KMS-11 (cell line): ENCODE measurements at regions not wholly inside any gene's neighbourhood (a gene's known extent, or its start where the extent isn't known, plus 50 kb on each side); places are given as distances from the start of the nearest gene placed in this dataset.
"Not testable (repeated sequence)": the region's sequence is repeated elsewhere in the genome, so short reads cannot be mapped to it uniquely, and the experiment has no call there.

Experiments
- H2AFZ ChIP-seq: fragments of 200-600 bp; sonication (generic); 2 replicates; pipeline ENCODE4 v1.6.1; 2016; ENCODE audit warnings: antibody characterized with exemption, mixed run types, low read depth
- H3K27ac ChIP-seq: fragments of 200-600 bp; sonication (generic); 2 replicates; pipeline ENCODE4 v1.6.1; 2016; ENCODE audit warnings: mild to moderate bottlenecking, mixed run types
- H3K27me3 ChIP-seq: fragments of 200-600 bp; sonication (generic); 2 replicates; pipeline ENCODE4 v1.6.1; 2017; ENCODE audit warnings: mild to moderate bottlenecking, low read depth, mixed run types, moderate library complexity; ENCODE audit not compliant: insufficient read depth
- H3K36me3 ChIP-seq: fragments of 200-600 bp; sonication (generic); 2 replicates; pipeline ENCODE4 v1.6.1; 2017; ENCODE audit warnings: mild to moderate bottlenecking, mixed run types; ENCODE audit not compliant: insufficient read depth
- H3K4me1 ChIP-seq: fragments of 200-600 bp; sonication (generic); 2 replicates; pipeline ENCODE4 v1.6.1; 2016; ENCODE audit warnings: mild to moderate bottlenecking, low read depth, mixed run types; ENCODE audit not compliant: poor library complexity, severe bottlenecking
- H3K4me2 ChIP-seq: fragments of 200-600 bp; sonication (generic); 2 replicates; pipeline ENCODE4 v1.7.0; 2016; ENCODE audit warnings: mild to moderate bottlenecking, mixed run types
- H3K4me3 ChIP-seq: fragments of 200-600 bp; sonication (generic); IDR thresholded peaks from 2 replicates; pipeline ENCODE4 v1.6.1; 2017; ENCODE audit warnings: low read depth, low read length, mixed read lengths; ENCODE audit not compliant: insufficient read depth
- H3K79me2 ChIP-seq: fragments of 200-600 bp; sonication (generic); 2 replicates; pipeline ENCODE4 v1.6.1; 2016; ENCODE audit warnings: low read depth, mixed run types; ENCODE audit not compliant: insufficient read depth
- H3K9ac ChIP-seq: fragments of 200-600 bp; sonication (generic); 2 replicates; pipeline ENCODE4 v1.6.1; 2016; ENCODE audit warnings: mild to moderate bottlenecking, mixed run types
- H4K20me1 ChIP-seq: fragments of 200-600 bp; sonication (generic); 2 replicates; pipeline ENCODE4 v1.6.1; 2016; ENCODE audit warnings: mild to moderate bottlenecking, mixed run types; ENCODE audit not compliant: insufficient read depth
- TF ChIP-seq, protein P1 (sequence below): fragments of 200-600 bp; sonication (generic); conservative IDR thresholded peaks from 2 replicates; pipeline ENCODE4 v1.6.1; 2017; ENCODE audit warnings: low read depth, mild to moderate bottlenecking, antibody characterized with exemption, low read length, moderate library complexity, mixed read lengths

DNA sequence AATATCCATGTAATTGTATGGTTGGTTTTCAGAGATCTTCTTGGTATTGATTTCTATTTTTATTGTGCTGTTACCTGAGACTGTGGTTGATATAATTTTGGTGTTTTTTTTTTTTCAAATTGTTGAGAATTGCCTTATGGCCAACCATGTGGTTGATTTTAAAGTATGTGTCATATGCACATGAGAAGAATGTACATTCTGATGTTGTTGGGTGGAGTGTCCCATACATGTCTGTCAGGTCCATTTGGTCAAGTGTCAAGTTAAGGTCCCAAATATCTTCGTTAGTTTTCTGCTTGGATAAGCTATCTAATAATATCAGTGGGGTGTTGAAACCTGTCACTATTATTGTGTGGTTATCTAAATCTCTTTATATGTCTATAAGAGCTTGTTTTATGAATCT lies 160.0 kb upstream of the ITGA1 start:
- Histone ChIP-seq H3K4me3 (no peak overlapping the region), H4K20me1 (no peaks in the 10 kb centered on the region), H3K79me2 (no peaks in the 10 kb centered on the region), H3K4me2 (no peak overlapping the region), H3K4me1 (no peaks in the 10 kb centered on the region), H3K36me3 (no peaks in the 10 kb centered on the region), H2AFZ (no peak overlapping the region), H3K9ac (no peak overlapping the region), H3K27me3 (no peaks in the 10 kb centered on the region), H3K27ac (no peak overlapping the region)
- TF ChIP-seq, protein P1, sequence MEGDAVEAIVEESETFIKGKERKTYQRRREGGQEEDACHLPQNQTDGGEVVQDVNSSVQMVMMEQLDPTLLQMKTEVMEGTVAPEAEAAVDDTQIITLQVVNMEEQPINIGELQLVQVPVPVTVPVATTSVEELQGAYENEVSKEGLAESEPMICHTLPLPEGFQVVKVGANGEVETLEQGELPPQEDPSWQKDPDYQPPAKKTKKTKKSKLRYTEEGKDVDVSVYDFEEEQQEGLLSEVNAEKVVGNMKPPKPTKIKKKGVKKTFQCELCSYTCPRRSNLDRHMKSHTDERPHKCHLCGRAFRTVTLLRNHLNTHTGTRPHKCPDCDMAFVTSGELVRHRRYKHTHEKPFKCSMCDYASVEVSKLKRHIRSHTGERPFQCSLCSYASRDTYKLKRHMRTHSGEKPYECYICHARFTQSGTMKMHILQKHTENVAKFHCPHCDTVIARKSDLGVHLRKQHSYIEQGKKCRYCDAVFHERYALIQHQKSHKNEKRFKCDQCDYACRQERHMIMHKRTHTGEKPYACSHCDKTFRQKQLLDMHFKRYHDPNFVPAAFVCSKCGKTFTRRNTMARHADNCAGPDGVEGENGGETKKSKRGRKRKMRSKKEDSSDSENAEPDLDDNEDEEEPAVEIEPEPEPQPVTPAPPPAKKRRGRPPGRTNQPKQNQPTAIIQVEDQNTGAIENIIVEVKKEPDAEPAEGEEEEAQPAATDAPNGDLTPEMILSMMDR, result no peak

DNA sequence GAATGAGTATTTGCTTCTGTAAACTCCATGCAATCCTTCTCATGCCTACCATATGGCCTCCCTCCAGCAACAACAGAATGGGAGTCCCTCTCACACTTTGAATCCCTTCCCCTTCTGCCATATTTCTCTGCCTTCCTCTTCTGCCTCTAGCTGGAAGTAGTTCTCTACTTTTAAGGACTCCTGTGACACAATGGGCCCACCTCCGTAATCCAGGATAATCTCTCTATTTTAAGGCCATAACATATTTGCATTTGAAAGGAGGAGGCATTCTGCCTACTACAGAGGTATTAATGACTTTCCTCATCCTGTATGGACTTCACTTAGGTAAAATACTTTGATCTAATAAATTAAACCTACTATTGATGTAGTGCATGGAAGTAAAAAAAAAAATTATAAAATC lies 155.4 kb upstream of the ITGA1 start:
- Histone ChIP-seq H3K36me3 (no peaks in the 10 kb centered on the region), H2AFZ (no peak overlapping the region), H3K4me2 (no peak overlapping the region), H3K79me2 (no peaks in the 10 kb centered on the region), H3K27ac (no peak overlapping the region), H3K4me1 (no peaks in the 10 kb centered on the region), H3K4me3 (no peak overlapping the region), H4K20me1 (no peaks in the 10 kb centered on the region), H3K27me3 (no peaks in the 10 kb centered on the region), H3K9ac (no peak overlapping the region)
- TF ChIP-seq, protein P1, result no peak

DNA sequence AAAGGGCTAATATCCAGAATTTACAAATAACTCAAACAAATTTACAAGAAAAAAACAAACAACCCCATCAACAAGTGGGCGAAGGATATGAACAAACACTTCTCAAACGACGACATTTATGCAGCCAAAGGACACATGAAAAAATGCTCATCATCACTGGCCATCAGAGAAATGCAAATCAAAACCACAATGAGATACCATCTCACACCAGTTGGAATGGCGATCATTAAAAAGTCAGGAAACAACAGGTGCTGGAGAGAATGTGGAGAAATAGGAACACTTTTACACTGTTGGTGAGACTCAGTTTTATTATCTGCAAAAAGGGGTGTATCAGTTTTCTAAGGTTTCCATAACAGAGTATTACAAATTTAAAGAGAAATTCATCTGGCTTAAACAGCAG lies 153.5 kb upstream of the ITGA1 start:
- not testable (repeated sequence) for H3K79me2 ChIP-seq, H3K27ac ChIP-seq, H3K36me3 ChIP-seq, H2AFZ ChIP-seq, H3K4me1 ChIP-seq, H3K9ac ChIP-seq, H3K4me2 ChIP-seq, H3K4me3 ChIP-seq, H4K20me1 ChIP-seq, H3K27me3 ChIP-seq

DNA sequence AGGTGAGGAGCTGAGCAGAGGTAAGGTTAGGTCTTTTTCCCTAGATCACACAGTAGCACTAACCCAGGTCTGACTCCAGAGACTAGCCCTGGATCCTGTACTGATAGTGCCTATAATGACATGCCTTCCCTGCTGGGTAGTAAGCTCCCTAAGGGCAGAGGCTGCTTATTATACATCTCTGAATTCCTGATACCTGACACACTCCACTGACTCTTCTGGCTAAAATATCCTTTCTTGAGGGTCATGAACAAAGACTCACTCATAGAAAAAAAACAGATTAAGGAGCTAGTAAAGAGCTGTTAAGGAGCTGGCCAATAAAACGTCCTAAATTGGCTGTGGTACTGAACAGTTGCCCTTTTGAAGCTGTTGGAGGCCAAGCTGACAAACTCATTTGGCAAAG lies 149.0 kb upstream of the ITGA1 start:
- TF ChIP-seq, protein P1, result no peak
- Histone ChIP-seq H3K27ac (no peak overlapping the region), H3K4me1 (no peaks in the 10 kb centered on the region), H3K9ac (no peak overlapping the region), H2AFZ (no peak overlapping the region), H3K36me3 (no peaks in the 10 kb centered on the region), H3K79me2 (no peaks in the 10 kb centered on the region), H3K4me2 (no peak overlapping the region), H3K4me3 (no peak overlapping the region), H4K20me1 (no peaks in the 10 kb centered on the region), H3K27me3 (no peaks in the 10 kb centered on the region)

- H3K9ac ChIP-seq, result no peak overlapping the region
- H3K79me2 ChIP-seq, result no peaks in the 10 kb centered on the region
- H4K20me1 ChIP-seq, result no peaks in the 10 kb centered on the region
- no peak overlapping the region for H2AFZ ChIP-seq
- TF ChIP-seq, protein P1, result no peak
- no peaks in the 10 kb centered on the region for H3K27me3 ChIP-seq
- H3K27ac ChIP-seq, result no peak overlapping the region
- no peaks in the 10 kb centered on the region for H3K4me1 ChIP-seq
- no peaks in the 10 kb centered on the region for H3K36me3 ChIP-seq
- H3K4me2 ChIP-seq, result no peak overlapping the region
- H3K4me3 ChIP-seq, result no peak overlapping the region
Observed at GRCh38 chr5:52648726-52649125, 139.0 kb upstream of the ITGA1 start.
